Activated B cell treated with CpG ODN at 0.5 μM for 24 hours (primary cell): ENCODE measurements at regions not wholly inside any gene's neighbourhood (a gene's known extent, or its start where the extent isn't known, plus 50 kb on each side); places are given as distances from the start of the nearest gene placed in this dataset.

Experiments
- ATAC-seq: fragments of 200-7000 bp; cut with Tn5 transposase; one replicate; pipeline ENCODE4 v1.10.0; 2021; ENCODE audit warnings: low read depth, mild to moderate bottlenecking, moderate library complexity
- CTCF ChIA-PET: fragments of 350-600 bp; sonication (Branson Sonifier 250); formaldehyde crosslinking; loops from one replicate; lab custom pipeline; 2021; ENCODE audit warnings: antibody characterized with exemption; lab: Charles Lee
- POLR2A ChIA-PET: fragments of 350-600 bp; sonication (Branson Sonifier 250); formaldehyde crosslinking; loops from one replicate; lab custom pipeline; 2021; ENCODE audit warnings: antibody characterized with exemption; lab: Charles Lee
- DNase-seq: peaks from one replicate; pipeline ENCODE4 v3.0.0; 2022
- H3K27ac Mint-ChIP-seq: one replicate; pipeline ENCODE4 v1.8.0; 2020; ENCODE audit warnings: mixed read lengths
- H3K27me3 Mint-ChIP-seq: one replicate; pipeline ENCODE4 v1.8.0; 2021; ENCODE audit warnings: mixed read lengths
- H3K36me3 Mint-ChIP-seq: one replicate; pipeline ENCODE4 v1.8.0; 2021; ENCODE audit warnings: low read depth, mixed read lengths
- H3K4me1 Mint-ChIP-seq: one replicate; pipeline ENCODE4 v1.8.0; 2021; ENCODE audit warnings: mixed read lengths
- H3K4me3 Mint-ChIP-seq: one replicate; pipeline ENCODE4 v1.8.0; 2020; ENCODE audit warnings: mild to moderate bottlenecking, mixed read lengths
- H3K9me3 Mint-ChIP-seq: one replicate; pipeline ENCODE4 v1.8.0; 2020; ENCODE audit warnings: mixed read lengths
- CTCF ChIP-seq: fragments of 200-600 bp; IDR thresholded peaks from one replicate; pipeline ENCODE4 v1.8.0; 2022; ENCODE audit warnings: antibody characterized with exemption, mild to moderate bottlenecking
- intact Hi-C: fragments of 100-400 bp; cut with micrococcal nuclease; formaldehyde crosslinking; loops from one replicate; pipeline ENCODE4 v1.15.1; 2024

DNA sequence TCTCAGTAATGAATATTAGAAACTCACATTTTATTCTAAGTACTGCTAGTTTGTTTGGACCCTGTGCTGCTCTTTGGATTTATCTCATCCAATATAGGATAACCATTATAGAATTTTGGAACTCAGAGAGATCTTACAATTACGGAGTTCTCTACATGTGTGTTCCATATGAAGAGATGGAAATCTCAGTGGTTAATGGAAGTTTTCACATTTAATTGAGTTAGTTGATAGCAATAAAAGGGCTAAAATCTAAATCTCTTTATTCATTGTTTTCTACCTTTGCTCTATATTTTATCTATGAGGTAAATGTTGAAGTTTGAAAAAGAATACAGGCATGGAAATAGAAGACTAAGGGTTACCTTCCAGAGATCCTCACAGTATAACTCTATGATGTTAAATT is 558.0 kb upstream of the KIF2B start:
- no peak overlapping the region for H3K4me3 Mint-ChIP-seq
- no peak for DNase-seq
- H3K9me3 Mint-ChIP-seq, result peaks cover 2% of the 10 kb centered on the region
- TF ChIP-seq CTCF, result no peak
- H3K27ac Mint-ChIP-seq, result no peak overlapping the region
- POLR2A ChIA-PET, result no interaction called here
- intact Hi-C loops, result no loop called here
- H3K4me1 Mint-ChIP-seq, result no peaks in the 10 kb centered on the region
- H3K36me3 Mint-ChIP-seq, result no peaks in the 10 kb centered on the region
- CTCF ChIA-PET, result no interaction called here
- ATAC-seq, result no peak
- H3K27me3 Mint-ChIP-seq, result no peaks in the 10 kb centered on the region

DNA sequence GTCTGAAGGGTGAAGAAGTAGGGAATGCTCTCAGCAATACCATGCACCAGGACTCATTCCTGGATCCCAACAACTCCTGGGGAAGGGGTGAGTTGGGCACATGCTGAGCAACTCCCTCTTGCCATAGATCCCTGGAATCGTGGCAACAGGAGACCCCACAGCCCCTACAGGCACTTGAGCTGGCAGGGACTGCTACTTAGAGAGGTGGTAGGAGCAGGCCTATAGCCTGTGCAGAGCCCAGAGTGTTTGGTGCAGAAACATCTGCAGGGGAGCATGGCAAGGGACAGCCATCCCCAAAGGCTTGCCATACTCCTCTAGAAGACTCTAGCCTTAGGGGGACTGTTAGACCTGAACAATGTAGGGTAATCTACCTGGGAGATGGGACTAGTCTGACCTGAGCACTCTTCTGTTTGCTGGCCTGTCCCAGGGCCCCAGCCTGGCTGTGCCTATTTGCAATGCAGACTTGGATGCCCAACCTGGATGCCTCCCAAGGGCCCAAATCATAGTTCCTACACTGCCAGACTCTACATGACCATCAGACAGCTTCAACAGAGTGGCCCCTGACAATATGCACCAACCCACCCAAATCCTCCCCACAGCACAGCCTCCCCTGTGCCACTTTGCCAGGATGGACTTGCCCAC is 568.6 kb upstream of the KIF2B start:
- CTCF ChIA-PET, result no interaction called here
- DNase-seq (no peak), ATAC-seq (no peak)
- TF ChIP-seq CTCF, result no peak
- H3K9me3 Mint-ChIP-seq, result peaks cover 18% of the 10 kb centered on the region
- POLR2A ChIA-PET, result no interaction called here
- no peak overlapping the region for H3K4me3 Mint-ChIP-seq
- intact Hi-C loops, result no loop called here
- H3K27ac Mint-ChIP-seq, result no peak overlapping the region
- H3K27me3 Mint-ChIP-seq, result no peaks in the 10 kb centered on the region
- no peaks in the 10 kb centered on the region for H3K36me3 Mint-ChIP-seq
- no peaks in the 10 kb centered on the region for H3K4me1 Mint-ChIP-seq

GRCh38 chr17:53249036-53249435 is 573.7 kb upstream of the KIF2B start:
- ATAC-seq, result no peak
- POLR2A ChIA-PET, result no interaction called here
- intact Hi-C loops, result no loop called here
- Mint-ChIP-seq H3K4me1 (no peaks in the 10 kb centered on the region), H3K27me3 (no peaks in the 10 kb centered on the region), H3K36me3 (no peaks in the 10 kb centered on the region), H3K9me3 (peaks cover 6% of the 10 kb centered on the region), H3K27ac (no peak overlapping the region), H3K4me3 (no peak overlapping the region)
- DNase-seq, result no peak
- no peak for TF ChIP-seq CTCF
- CTCF ChIA-PET, result no interaction called here

DNA sequence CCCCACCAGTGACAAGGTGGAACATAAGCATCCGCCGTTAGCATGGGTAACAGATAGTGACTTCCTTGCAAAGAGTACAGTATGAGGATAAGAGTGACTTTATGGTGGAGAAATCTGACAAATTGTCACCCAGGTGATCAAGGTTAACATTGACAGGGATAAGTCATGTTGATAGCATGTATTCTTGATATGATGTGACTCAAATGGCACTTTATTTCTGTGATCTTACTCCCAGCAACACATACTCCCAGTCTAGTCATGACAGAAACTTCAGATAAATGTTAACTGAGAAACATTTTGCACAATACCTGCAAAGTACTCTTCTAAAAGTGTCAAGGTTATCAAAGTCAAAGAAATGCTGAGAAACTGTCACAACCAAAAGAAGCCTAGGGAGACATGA is 588.6 kb upstream of the KIF2B start:
- ChIA-PET CTCF (no interaction called here), POLR2A (no interaction called here)
- Mint-ChIP-seq H3K4me1 (no peaks in the 10 kb centered on the region), H3K9me3 (peaks cover 12% of the 10 kb centered on the region), H3K36me3 (no peaks in the 10 kb centered on the region), H3K4me3 (no peak overlapping the region), H3K27me3 (no peaks in the 10 kb centered on the region), H3K27ac (no peak overlapping the region)
- DNase-seq (no peak), ATAC-seq (no peak)
- TF ChIP-seq CTCF, result no peak
- intact Hi-C loops, result no loop called here

DNA sequence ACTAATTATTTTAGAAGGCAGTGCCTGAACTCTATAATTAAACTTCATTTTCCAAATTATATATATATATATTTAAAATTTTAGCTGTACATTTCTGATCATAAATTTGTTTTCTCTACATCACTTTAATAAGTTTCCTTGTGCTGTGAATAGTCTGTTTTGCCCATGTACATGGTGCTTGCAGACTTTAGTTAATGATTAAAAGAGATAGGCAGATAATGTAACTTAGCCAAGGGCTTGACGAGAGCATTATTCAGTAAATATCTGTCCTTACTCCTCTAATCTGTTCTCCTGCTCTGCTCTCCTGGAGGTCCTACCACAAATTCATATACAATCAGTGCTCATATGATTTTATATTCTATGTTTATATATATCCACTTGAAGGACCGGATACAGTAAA is 595.2 kb upstream of the KIF2B start:
- no peaks in the 10 kb centered on the region for H3K27me3 Mint-ChIP-seq
- CTCF ChIA-PET, result no interaction called here
- no peak overlapping the region for H3K4me3 Mint-ChIP-seq
- H3K4me1 Mint-ChIP-seq, result no peaks in the 10 kb centered on the region
- ATAC-seq (no peak), DNase-seq (no peak)
- no peaks in the 10 kb centered on the region for H3K36me3 Mint-ChIP-seq
- H3K27ac Mint-ChIP-seq, result no peak overlapping the region
- POLR2A ChIA-PET, result no interaction called here
- no peak for TF ChIP-seq CTCF
- H3K9me3 Mint-ChIP-seq, result peaks cover 2% of the 10 kb centered on the region
- intact Hi-C loops, result no loop called here
